ENCODE measurements at regions not wholly inside any gene's neighbourhood (a gene's known extent, or its start where the extent isn't known, plus 50 kb on each side); places are given as distances from the start of the nearest gene placed in this dataset.

DNA sequence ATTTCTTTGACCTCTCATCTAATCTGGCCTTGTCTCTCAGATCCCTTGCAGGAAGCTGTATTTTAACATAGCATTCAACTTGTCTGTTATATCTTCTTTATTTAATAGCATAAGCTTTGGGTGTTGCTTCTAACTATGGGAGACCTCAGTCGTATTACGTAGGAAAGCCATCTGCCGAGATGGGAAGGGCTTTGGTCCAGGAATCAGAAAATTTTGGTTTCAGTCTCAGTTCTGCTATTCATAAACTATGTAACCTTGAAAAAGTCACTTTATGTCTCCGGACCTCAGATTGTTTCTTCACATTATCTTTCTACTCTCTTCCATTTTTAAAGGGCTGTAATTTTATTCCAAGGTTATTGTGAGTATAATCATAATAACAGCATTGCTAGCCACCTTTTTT, 297.7 kb downstream of the SATB2 start:
- Mint-ChIP-seq H3K27me3 (ENCODE audit: unreplicated experiment) (no peaks in the 10 kb centered on the region), H3K27ac (ENCODE audit: unreplicated experiment) (no peak overlapping the region), H3K4me1 (ENCODE audit: unreplicated experiment) (no peaks in the 10 kb centered on the region), H3K4me3 (ENCODE audit: unreplicated experiment) (no peak overlapping the region), H3K9me3 (ENCODE audit: unreplicated experiment) (peaks cover 17% of the 10 kb centered on the region), H3K36me3 (ENCODE audit: unreplicated experiment) (no peaks in the 10 kb centered on the region)
- no peak for DNase-seq (ENCODE audit: extremely low spot score, unreplicated experiment)
- TF ChIP-seq, protein P1, sequence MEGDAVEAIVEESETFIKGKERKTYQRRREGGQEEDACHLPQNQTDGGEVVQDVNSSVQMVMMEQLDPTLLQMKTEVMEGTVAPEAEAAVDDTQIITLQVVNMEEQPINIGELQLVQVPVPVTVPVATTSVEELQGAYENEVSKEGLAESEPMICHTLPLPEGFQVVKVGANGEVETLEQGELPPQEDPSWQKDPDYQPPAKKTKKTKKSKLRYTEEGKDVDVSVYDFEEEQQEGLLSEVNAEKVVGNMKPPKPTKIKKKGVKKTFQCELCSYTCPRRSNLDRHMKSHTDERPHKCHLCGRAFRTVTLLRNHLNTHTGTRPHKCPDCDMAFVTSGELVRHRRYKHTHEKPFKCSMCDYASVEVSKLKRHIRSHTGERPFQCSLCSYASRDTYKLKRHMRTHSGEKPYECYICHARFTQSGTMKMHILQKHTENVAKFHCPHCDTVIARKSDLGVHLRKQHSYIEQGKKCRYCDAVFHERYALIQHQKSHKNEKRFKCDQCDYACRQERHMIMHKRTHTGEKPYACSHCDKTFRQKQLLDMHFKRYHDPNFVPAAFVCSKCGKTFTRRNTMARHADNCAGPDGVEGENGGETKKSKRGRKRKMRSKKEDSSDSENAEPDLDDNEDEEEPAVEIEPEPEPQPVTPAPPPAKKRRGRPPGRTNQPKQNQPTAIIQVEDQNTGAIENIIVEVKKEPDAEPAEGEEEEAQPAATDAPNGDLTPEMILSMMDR (IDR thresholded peaks at IDR 0.05) = no peak

GRCh38 chr2:199148076-199148845, 309.5 kb downstream of the SATB2 start:
- Mint-ChIP-seq H3K27ac (ENCODE audit: unreplicated experiment) (no peak overlapping the region), H3K4me1 (ENCODE audit: unreplicated experiment) (no peaks in the 10 kb centered on the region), H3K4me3 (ENCODE audit: unreplicated experiment) (no peak overlapping the region), H3K9me3 (ENCODE audit: unreplicated experiment) (peaks cover 1% of the 10 kb centered on the region), H3K27me3 (ENCODE audit: unreplicated experiment) (no peaks in the 10 kb centered on the region), H3K36me3 (ENCODE audit: unreplicated experiment) (no peaks in the 10 kb centered on the region)
- TF ChIP-seq, protein P1 (IDR thresholded peaks at IDR 0.05) = no peak
- DNase-seq (ENCODE audit: extremely low spot score, unreplicated experiment) = no peak

GRCh38 chr2:199147216-199147615, 310.5 kb downstream of the SATB2 start:
- no peak overlapping the region for H3K4me3 Mint-ChIP-seq (ENCODE audit: unreplicated experiment)
- H3K27me3 Mint-ChIP-seq (ENCODE audit: unreplicated experiment) = no peaks in the 10 kb centered on the region
- H3K27ac Mint-ChIP-seq (ENCODE audit: unreplicated experiment) = no peak overlapping the region

DNA sequence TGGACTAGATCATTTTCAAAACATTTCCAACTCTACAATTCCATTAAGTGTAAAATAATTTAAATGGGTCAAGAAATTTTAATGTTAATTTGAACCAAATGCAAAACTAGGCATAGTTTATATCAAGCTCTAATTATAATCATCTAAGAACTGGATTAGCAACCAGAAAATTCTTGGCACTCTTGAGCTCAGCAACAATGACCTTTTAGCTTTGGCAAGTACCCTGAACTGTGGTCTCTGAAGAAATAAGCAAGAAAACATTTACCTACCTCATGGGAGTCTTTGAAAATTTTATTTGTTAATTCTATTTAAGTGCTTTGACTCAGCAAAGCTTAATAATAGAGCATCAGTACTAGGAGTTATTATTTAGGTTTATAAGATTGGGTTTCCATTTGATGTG, 313.2 kb downstream of the SATB2 start:
- no peak overlapping the region for H3K4me3 Mint-ChIP-seq (ENCODE audit: unreplicated experiment)
- DNase-seq (ENCODE audit: extremely low spot score, unreplicated experiment) = no peak
- H3K9me3 Mint-ChIP-seq (ENCODE audit: unreplicated experiment) = peaks cover 4% of the 10 kb centered on the region
- TF ChIP-seq, protein P1 (IDR thresholded peaks at IDR 0.05) = no peak
- no peak overlapping the region for H3K27ac Mint-ChIP-seq (ENCODE audit: unreplicated experiment)
- no peaks in the 10 kb centered on the region for H3K36me3 Mint-ChIP-seq (ENCODE audit: unreplicated experiment)
- no peaks in the 10 kb centered on the region for H3K4me1 Mint-ChIP-seq (ENCODE audit: unreplicated experiment)
- H3K27me3 Mint-ChIP-seq (ENCODE audit: unreplicated experiment) = no peaks in the 10 kb centered on the region

More at GRCh38 chr2:199147216-199147615, 310.5 kb downstream of the SATB2 start:
- Mint-ChIP-seq H3K4me1 (ENCODE audit: unreplicated experiment) (no peaks in the 10 kb centered on the region), H3K36me3 (ENCODE audit: unreplicated experiment) (no peaks in the 10 kb centered on the region), H3K9me3 (ENCODE audit: unreplicated experiment) (no peaks in the 10 kb centered on the region)
- TF ChIP-seq, protein P1 (IDR thresholded peaks at IDR 0.05) = no peak
- no peak for DNase-seq (ENCODE audit: extremely low spot score, unreplicated experiment)

DNA sequence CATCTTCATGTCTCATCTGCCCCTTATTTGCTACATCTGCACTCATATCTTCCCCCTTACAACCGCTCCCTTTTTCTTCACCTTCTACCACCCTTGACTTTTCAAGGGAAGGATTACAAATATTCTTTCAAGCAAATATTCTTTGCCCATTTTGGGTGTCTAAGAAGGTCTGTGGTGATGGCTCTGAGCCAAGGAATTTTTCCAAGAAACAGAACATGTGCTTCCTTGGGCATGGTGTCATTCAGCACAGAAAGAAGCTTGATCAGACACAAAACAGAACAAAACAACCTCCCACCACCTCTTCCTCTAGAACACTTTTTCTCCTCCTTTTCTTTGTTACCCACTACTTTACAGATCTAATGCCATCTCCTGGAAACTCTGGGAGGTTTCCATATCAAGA, 313.7 kb downstream of the SATB2 start:
- Mint-ChIP-seq H3K4me3 (ENCODE audit: unreplicated experiment) (no peak overlapping the region), H3K36me3 (ENCODE audit: unreplicated experiment) (no peaks in the 10 kb centered on the region), H3K9me3 (ENCODE audit: unreplicated experiment) (peaks cover 4% of the 10 kb centered on the region), H3K27ac (ENCODE audit: unreplicated experiment) (no peak overlapping the region), H3K27me3 (ENCODE audit: unreplicated experiment) (no peaks in the 10 kb centered on the region), H3K4me1 (ENCODE audit: unreplicated experiment) (no peaks in the 10 kb centered on the region)
- TF ChIP-seq, protein P1 (IDR thresholded peaks at IDR 0.05) = no peak
- no peak for DNase-seq (ENCODE audit: extremely low spot score, unreplicated experiment)

Data from osteocyte (in vitro differentiated cells).